Upper lobe of left lung (tissue), 6 donors: ENCODE measurements at regions not wholly inside any gene's neighbourhood (a gene's known extent, or its start where the extent isn't known, plus 50 kb on each side); places are given as distances from the start of the nearest gene placed in this dataset.

Experiments used
- ATAC-seq, 2 donors: fragments of 200-7000 bp; cut with Tn5 transposase; one replicate each; pipeline ENCODE4 v1.9.1; 2022; ENCODE audit warnings: mild to moderate bottlenecking in 2 of 2, moderate library complexity in 2 of 2; ENCODE audit not compliant: low FRiP score in 2 of 2
- DNase-seq, 2 donors: peaks; one replicate each; pipeline ENCODE4 v3.0.0-alpha.2; 2019 to 2020
- H3K27ac ChIP-seq, 4 donors: fragments of 200-600 bp; sonication (generic); one replicate each; pipeline ENCODE4 v1.5.1; 2016 to 2019
- H3K27me3 ChIP-seq, 4 donors: fragments of 200-600 bp; sonication (generic); one replicate each; pipeline ENCODE4 v1.5.1; 2017 to 2019
- H3K36me3 ChIP-seq, 4 donors: fragments of 200-600 bp; sonication (generic); one replicate each; pipeline ENCODE4 v1.5.1; 2016 to 2019
- H3K4me1 ChIP-seq, 4 donors: fragments of 200-600 bp; sonication (generic); one replicate each; pipeline ENCODE4 v1.5.1; 2018 to 2019
- H3K4me3 ChIP-seq, 4 donors: fragments of 200-600 bp; sonication (generic); one replicate each; pipeline ENCODE4 v1.5.1; 2017 to 2019; ENCODE audit warnings: mild to moderate bottlenecking in 2 of 4, moderate library complexity in 1 of 4
- H3K9me3 ChIP-seq, 4 donors: fragments of 200-600 bp; sonication (generic); one replicate each; pipeline ENCODE4 v1.5.1; 2018 to 2019
- EP300 ChIP-seq, 4 donors: sonication (generic); formaldehyde crosslinking; IDR thresholded peaks; one replicate each; pipeline ENCODE4 v1.5.1; 2017; ENCODE audit warnings: antibody characterized with exemption in 4 of 4, control low read depth in 2 of 4
- POLR2A ChIP-seq, 4 donors: fragments of 450-650 bp; IDR thresholded peaks; one replicate each; pipeline ENCODE4 v1.5.1; 2016 to 2017; ENCODE audit warnings: antibody characterized with exemption in 4 of 4, mild to moderate bottlenecking in 2 of 4
- POLR2AphosphoS5 ChIP-seq, 2 donors: sonication (generic); formaldehyde crosslinking; IDR thresholded peaks; one replicate each; pipeline ENCODE4 v1.5.1; 2017; ENCODE audit warnings: antibody characterized with exemption in 2 of 2
- WGBS, 2 donors: methylation state at CpG; one replicate each; pipeline ENCODE4 v1.1.5; 2017 to 2018; 5-methylcytosine and 5-hydroxymethylcytosine counted together
- TF ChIP-seq, protein P1 (sequence below), 6 experiments: fragments of 450-650 bp in 4 of 6; fragments of 200-600 bp in 2 of 6; sonication (generic) in 2 of 6; IDR thresholded peaks; one replicate each; pipeline ENCODE4 v1.5.1; 2016 to 2019; ENCODE audit warnings: antibody characterized with exemption in 6 of 6
- donor health status: DM: no; HTN: no; CAD: no; lungs with moderate emphysema.
- donor health status: DM: no; HTN: yes; CAD: no; lungs with severe emphysema.

DNA sequence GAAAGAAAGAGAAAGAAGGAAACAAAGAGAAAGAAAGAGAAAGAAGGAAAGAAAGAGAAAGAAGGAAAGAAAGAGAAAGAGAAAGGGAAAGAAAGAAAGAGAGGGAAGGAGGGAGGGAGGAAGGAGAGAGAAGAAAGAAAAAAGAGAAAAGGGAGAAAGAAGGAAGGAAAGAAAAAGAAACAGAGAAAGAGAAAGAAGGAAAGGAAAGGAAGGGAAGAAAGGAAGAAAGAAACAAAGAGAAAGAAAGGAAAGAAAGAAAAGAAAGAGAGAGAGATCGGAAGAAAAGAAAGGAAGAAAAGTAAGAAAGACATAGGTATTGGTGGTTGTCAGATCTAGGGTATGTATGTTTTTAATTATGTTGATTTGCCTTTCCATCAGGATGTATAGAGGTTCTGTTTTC, 342.3 kb downstream of the FOXG1 start:
- H3K4me1 ChIP-seq = no peaks in the 10 kb centered on the region
- H3K4me3 ChIP-seq = no peak overlapping the region
- no peak overlapping the region for H3K27ac ChIP-seq
- no peaks in the 10 kb centered on the region for H3K36me3 ChIP-seq
- ATAC-seq (no peak), DNase-seq (no peak)
- no peaks in the 10 kb centered on the region for H3K27me3 ChIP-seq
- WGBS, 2 donors = 88 to 98% methylated on average over 1 of the region's 1 CpG
- H3K9me3 ChIP-seq = no peaks in the 10 kb centered on the region
- no peak for TF ChIP-seq EP300 (IDR thresholded peaks at IDR 0.05)

DNA sequence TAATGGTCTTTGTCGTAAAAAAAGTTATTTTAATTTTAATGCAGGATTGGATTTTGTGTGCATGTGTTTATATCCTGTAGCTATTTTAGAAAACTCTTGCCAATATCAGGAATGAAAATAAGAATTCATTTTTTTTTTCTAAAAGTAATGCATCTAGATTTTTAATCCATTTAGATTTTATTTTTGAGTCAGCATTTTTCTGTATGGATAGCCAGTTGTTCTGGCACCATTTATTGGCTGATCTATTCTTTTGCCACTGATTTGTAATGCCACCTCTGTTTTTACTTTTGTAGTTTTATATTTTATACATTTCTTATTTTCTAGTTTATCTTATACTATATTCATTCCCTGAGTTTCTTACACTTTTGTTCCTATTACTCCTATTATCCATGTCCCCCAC, 343.0 kb downstream of the FOXG1 start:
- ATAC-seq (no peak), DNase-seq (no peak)
- no peaks in the 10 kb centered on the region for H3K27me3 ChIP-seq
- H3K9me3 ChIP-seq = no peaks in the 10 kb centered on the region
- TF ChIP-seq POLR2A (IDR thresholded peaks at IDR 0.05) = no peak
- TF ChIP-seq, protein P1, sequence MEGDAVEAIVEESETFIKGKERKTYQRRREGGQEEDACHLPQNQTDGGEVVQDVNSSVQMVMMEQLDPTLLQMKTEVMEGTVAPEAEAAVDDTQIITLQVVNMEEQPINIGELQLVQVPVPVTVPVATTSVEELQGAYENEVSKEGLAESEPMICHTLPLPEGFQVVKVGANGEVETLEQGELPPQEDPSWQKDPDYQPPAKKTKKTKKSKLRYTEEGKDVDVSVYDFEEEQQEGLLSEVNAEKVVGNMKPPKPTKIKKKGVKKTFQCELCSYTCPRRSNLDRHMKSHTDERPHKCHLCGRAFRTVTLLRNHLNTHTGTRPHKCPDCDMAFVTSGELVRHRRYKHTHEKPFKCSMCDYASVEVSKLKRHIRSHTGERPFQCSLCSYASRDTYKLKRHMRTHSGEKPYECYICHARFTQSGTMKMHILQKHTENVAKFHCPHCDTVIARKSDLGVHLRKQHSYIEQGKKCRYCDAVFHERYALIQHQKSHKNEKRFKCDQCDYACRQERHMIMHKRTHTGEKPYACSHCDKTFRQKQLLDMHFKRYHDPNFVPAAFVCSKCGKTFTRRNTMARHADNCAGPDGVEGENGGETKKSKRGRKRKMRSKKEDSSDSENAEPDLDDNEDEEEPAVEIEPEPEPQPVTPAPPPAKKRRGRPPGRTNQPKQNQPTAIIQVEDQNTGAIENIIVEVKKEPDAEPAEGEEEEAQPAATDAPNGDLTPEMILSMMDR (IDR thresholded peaks at IDR 0.05) = no peak
- TF ChIP-seq EP300 (IDR thresholded peaks at IDR 0.05) = no peak
- no peak for TF ChIP-seq POLR2AphosphoS5 (IDR thresholded peaks at IDR 0.05)
- H3K36me3 ChIP-seq = no peaks in the 10 kb centered on the region
- 92 to 96% methylated on average over 1 of the region's 1 CpG for WGBS, 2 donors
- no peak overlapping the region for H3K4me3 ChIP-seq
- no peak overlapping the region for H3K27ac ChIP-seq
- no peaks in the 10 kb centered on the region for H3K4me1 ChIP-seq

DNA sequence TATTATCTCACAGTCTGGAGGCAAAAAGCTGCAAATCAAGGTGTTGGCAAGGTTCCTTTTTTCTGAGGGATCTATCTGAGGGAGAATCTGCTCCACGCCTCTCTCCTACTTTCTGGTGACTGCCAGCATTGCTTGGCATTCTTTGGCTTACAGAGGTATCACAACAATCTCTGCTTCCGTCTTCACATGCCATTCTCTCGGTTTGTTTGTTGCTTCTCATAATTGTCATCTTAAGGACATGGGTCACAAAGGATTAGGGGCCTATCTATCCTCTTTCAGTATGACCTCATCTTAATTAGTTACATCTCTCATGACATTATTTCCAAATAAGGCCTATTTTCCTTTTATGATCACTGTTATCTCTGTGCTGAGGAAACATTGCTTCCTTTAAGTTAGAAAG, 345.0 kb downstream of the FOXG1 start:
- no peaks in the 10 kb centered on the region for H3K9me3 ChIP-seq
- TF ChIP-seq, protein P1 (IDR thresholded peaks at IDR 0.05) = no peak
- TF ChIP-seq POLR2AphosphoS5 (IDR thresholded peaks at IDR 0.05) = no peak
- no peak overlapping the region for H3K27ac ChIP-seq
- no peaks in the 10 kb centered on the region for H3K4me1 ChIP-seq
- no peaks in the 10 kb centered on the region for H3K36me3 ChIP-seq
- H3K4me3 ChIP-seq = no peak overlapping the region
- 46 to 50% methylated on average over 3 of the region's 3 CpGs for WGBS, 2 donors
- DNase-seq (no peak), ATAC-seq (no peak)
- H3K27me3 ChIP-seq = no peaks in the 10 kb centered on the region

DNA sequence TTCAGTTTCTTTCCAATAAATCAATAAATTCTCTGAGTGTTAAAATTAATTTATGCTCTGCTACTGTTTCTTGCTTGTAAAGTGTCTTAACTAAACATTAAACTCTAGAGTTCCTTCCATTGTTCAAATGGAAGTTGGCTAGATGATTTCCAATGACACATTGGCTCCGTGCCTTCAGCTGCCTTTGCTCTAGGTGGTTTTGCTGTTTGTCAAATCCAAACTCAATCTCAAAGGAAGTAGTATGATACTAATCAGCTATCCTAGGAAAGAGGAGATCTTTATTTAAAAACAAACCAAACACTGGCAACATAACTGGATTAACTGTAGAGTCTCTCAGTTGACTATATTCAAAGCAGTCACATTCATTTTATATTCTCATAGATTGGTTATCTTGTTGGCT, 356.4 kb downstream of the FOXG1 start:
- TF ChIP-seq, protein P1 (IDR thresholded peaks at IDR 0.05) = no peak
- no peak for TF ChIP-seq POLR2A (IDR thresholded peaks at IDR 0.05)
- TF ChIP-seq EP300 (IDR thresholded peaks at IDR 0.05) = no peak
- no peak for TF ChIP-seq POLR2AphosphoS5 (IDR thresholded peaks at IDR 0.05)
- DNase-seq = no peak
- Histone ChIP-seq H3K36me3 (no peaks in the 10 kb centered on the region), H3K9me3 (no peaks in the 10 kb centered on the region), H3K4me3 (no peak overlapping the region), H3K27me3 (no peaks in the 10 kb centered on the region), H3K27ac (no peak overlapping the region), H3K4me1 (no peaks in the 10 kb centered on the region)
- 57 to 67% methylated on average over 1 of the region's 1 CpG for WGBS, 2 donors
- ATAC-seq = no peak

DNA sequence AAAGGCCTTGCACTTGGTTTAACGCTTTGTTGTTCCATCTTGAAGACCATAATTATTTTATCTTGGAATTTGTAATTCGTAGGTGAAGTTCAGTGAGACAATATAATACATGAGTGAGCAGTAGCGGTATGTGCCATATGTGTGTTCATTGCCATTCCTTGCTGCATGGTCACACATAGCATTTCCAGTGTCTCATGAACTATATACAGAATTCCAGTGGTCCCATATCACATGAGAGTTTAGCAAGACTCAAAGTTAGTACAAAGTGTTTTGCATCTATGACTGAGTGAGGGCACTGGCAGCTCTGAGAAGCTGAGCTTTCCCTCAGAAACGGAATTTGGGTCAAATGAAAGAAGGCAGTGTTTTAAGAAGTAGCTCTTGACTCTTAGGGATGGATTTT, 359.8 kb downstream of the FOXG1 start:
- no peaks in the 10 kb centered on the region for H3K4me1 ChIP-seq
- H3K4me3 ChIP-seq = no peak overlapping the region
- no peaks in the 10 kb centered on the region for H3K9me3 ChIP-seq
- WGBS, 2 donors = 81 to 88% methylated on average over 4 of the region's 4 CpGs
- ATAC-seq (no peak), DNase-seq (no peak)
- H3K27ac ChIP-seq = no peak overlapping the region
- TF ChIP-seq POLR2A (IDR thresholded peaks at IDR 0.05) (no peak), EP300 (IDR thresholded peaks at IDR 0.05) (no peak), POLR2AphosphoS5 (IDR thresholded peaks at IDR 0.05) (no peak)
- TF ChIP-seq, protein P1 (IDR thresholded peaks at IDR 0.05) = no peak
- no peaks in the 10 kb centered on the region for H3K36me3 ChIP-seq
- H3K27me3 ChIP-seq = no peaks in the 10 kb centered on the region
